ENCODE measurements at regions not wholly inside any gene's neighbourhood (a gene's known extent, or its start where the extent isn't known, plus 50 kb on each side); places are given as distances from the start of the nearest gene placed in this dataset.
A peak's percentile ranks its signal among the peaks of the same experiment; 100 is the strongest.

DNA sequence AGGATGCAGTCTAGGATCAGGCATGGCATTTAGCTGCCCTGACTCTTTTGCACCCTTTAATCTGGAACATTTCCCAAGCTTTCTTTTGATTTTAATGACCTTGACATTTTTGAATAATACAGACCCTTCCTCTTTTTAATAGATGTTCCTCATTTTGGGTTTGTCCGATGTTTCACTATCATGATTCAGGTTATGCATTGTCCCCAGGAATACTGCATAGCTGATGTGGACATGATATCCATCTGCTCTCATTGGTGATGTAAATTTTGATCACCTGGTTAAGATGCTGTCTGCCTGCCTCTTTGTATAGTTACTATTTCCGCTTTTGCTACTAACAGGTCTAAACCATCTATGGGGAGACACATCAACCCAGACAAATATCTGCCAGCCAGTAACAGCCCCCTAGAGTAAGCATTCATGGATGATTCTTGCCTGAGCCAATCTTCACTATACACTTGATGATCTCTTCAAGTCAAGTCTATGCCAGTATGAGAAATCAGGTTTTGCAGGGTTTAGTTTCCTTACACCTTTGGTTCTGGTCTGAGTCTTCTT, 50.6 kb upstream of the ULK4 start:
- TF ChIP-seq, protein P1, sequence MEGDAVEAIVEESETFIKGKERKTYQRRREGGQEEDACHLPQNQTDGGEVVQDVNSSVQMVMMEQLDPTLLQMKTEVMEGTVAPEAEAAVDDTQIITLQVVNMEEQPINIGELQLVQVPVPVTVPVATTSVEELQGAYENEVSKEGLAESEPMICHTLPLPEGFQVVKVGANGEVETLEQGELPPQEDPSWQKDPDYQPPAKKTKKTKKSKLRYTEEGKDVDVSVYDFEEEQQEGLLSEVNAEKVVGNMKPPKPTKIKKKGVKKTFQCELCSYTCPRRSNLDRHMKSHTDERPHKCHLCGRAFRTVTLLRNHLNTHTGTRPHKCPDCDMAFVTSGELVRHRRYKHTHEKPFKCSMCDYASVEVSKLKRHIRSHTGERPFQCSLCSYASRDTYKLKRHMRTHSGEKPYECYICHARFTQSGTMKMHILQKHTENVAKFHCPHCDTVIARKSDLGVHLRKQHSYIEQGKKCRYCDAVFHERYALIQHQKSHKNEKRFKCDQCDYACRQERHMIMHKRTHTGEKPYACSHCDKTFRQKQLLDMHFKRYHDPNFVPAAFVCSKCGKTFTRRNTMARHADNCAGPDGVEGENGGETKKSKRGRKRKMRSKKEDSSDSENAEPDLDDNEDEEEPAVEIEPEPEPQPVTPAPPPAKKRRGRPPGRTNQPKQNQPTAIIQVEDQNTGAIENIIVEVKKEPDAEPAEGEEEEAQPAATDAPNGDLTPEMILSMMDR (IDR thresholded peaks at IDR 0.05) = no peak
- Mint-ChIP-seq H3K36me3 (ENCODE audit: low read depth) (no peaks in the 10 kb centered on the region), H3K4me3 (peak overlapping the region; percentile 82), H3K27ac (no peak overlapping the region), H3K27me3 (ENCODE audit: low read depth, poor library complexity) (peaks cover 7% of the 10 kb centered on the region), H3K9me3 (no peaks in the 10 kb centered on the region), H3K4me1 (peaks cover 28% of the 10 kb centered on the region)
- DNase-seq = no peak
